ENCODE measurements at regions not wholly inside any gene's neighbourhood (a gene's known extent, or its start where the extent isn't known, plus 50 kb on each side); places are given as distances from the start of the nearest gene placed in this dataset.
"Not testable (repeated sequence)": the region's sequence is repeated elsewhere in the genome, so short reads cannot be mapped to it uniquely, and the experiment has no call there.

GRCh38 chr12:14032191-14032590, 50.8 kb upstream of the GRIN2B start:
- not testable (repeated sequence) for DNase-seq (ENCODE audit: low read depth)

GRCh38 chr12:14043776-14044175, 62.4 kb upstream of the GRIN2B start:
- no peak for DNase-seq (ENCODE audit: low read depth)

- DNase-seq (ENCODE audit: low read depth), result no peak
These were observed 67.6 kb upstream of the GRIN2B start for GRCh38 chr12:14048941-14049545.

- no peak for DNase-seq (ENCODE audit: low read depth)
These were observed 76.5 kb upstream of the GRIN2B start for GRCh38 chr12:14057895-14058294.

- no peak for DNase-seq (ENCODE audit: low read depth)
These were observed 77.3 kb upstream of the GRIN2B start for GRCh38 chr12:14058717-14059116.

GRCh38 chr12:14059548-14059947, 78.1 kb upstream of the GRIN2B start:
- DNase-seq (ENCODE audit: low read depth), result no peak

GRCh38 chr12:14065616-14066015, 84.2 kb upstream of the GRIN2B start:
- no peak for DNase-seq (ENCODE audit: low read depth)

- no peak for DNase-seq (ENCODE audit: low read depth)
These were observed 84.6 kb upstream of the GRIN2B start for GRCh38 chr12:14066021-14066420.

GRCh38 chr12:14068961-14069360, 87.6 kb upstream of the GRIN2B start:
- no peak for DNase-seq (ENCODE audit: low read depth)

GRCh38 chr12:14071833-14072232, 90.4 kb upstream of the GRIN2B start:
- no peak for DNase-seq (ENCODE audit: low read depth)

GRCh38 chr12:14072987-14073386, 91.6 kb upstream of the GRIN2B start:
- no peak for DNase-seq (ENCODE audit: low read depth)

- DNase-seq (ENCODE audit: low read depth), result no peak
These were observed 94.5 kb upstream of the GRIN2B start for GRCh38 chr12:14075797-14076393.

- no peak for DNase-seq (ENCODE audit: low read depth)
These were observed 95.1 kb upstream of the GRIN2B start for GRCh38 chr12:14076538-14076937.

GRCh38 chr12:14086838-14087237, 105.4 kb upstream of the GRIN2B start:
- DNase-seq (ENCODE audit: low read depth), result no peak

- no peak for DNase-seq (ENCODE audit: low read depth)
These were observed 118.6 kb upstream of the GRIN2B start for GRCh38 chr12:14099994-14100393.

GRCh38 chr12:14101556-14101955, 120.2 kb upstream of the GRIN2B start:
- not testable (repeated sequence) for DNase-seq (ENCODE audit: low read depth)

GRCh38 chr12:14111230-14111865, 129.9 kb upstream of the GRIN2B start:
- no peak for DNase-seq (ENCODE audit: low read depth)

GRCh38 chr12:14113031-14113430, 131.6 kb upstream of the GRIN2B start:
- no peak for DNase-seq (ENCODE audit: low read depth)

- DNase-seq (ENCODE audit: low read depth), result no peak
These were observed 145.3 kb upstream of the GRIN2B start for GRCh38 chr12:14126692-14127091.

- no peak for DNase-seq (ENCODE audit: low read depth)
These were observed 148.3 kb upstream of the GRIN2B start for GRCh38 chr12:14129611-14130195.

GRCh38 chr12:14135996-14136395, 154.6 kb upstream of the GRIN2B start:
- no peak for DNase-seq (ENCODE audit: low read depth)

- DNase-seq (ENCODE audit: low read depth), result no peak
These were observed 157.1 kb upstream of the GRIN2B start for GRCh38 chr12:14138495-14138894.
